SK-N-SH (cell line): ENCODE measurements at regions not wholly inside any gene's neighbourhood (a gene's known extent, or its start where the extent isn't known, plus 50 kb on each side); places are given as distances from the start of the nearest gene placed in this dataset.

Experiments used
- CTCF ChIP-seq: fragments of 200-600 bp; sonication (generic); IDR thresholded peaks from 2 replicates; pipeline ENCODE4 v1.6.1; 2017; ENCODE audit warnings: antibody characterized with exemption, mild to moderate bottlenecking, moderate library complexity
- MEF2A ChIP-seq: IDR thresholded peaks from 2 replicates; pipeline ENCODE4 v1.4.0; 2012; ENCODE audit warnings: low read depth, borderline replicate concordance
- REST ChIP-seq: IDR thresholded peaks from 2 replicates; pipeline ENCODE4 v1.6.1; 2012; ENCODE audit warnings: mild to moderate bottlenecking, low read depth, low read length, moderate library complexity
- SMC3 ChIP-seq: IDR thresholded peaks from 2 replicates; pipeline ENCODE4 v1.6.1; 2012; ENCODE audit warnings: low read depth, low read length, improper control_type of control experiment

GRCh38 chr9:28255174-28255573 lies 681.9 kb upstream of the C9orf72 start:
- TF ChIP-seq CTCF = no peak
- TF ChIP-seq MEF2A = no peak
- TF ChIP-seq SMC3 = no peak
- TF ChIP-seq REST = no peak
